BE2C (cell line): ENCODE measurements at regions not wholly inside any gene's neighbourhood (a gene's known extent, or its start where the extent isn't known, plus 50 kb on each side); places are given as distances from the start of the nearest gene placed in this dataset.

ENCODE experiments used
- DNase-seq: peaks from one replicate; pipeline ENCODE4 v3.0.0-alpha.2; 2020
- H3K27me3 ChIP-seq: fragments of 250-450 bp; sonication (Bioruptor Pico); 2 replicates; pipeline ENCODE4 v1.5.1; 2020; ENCODE audit warnings: mild to moderate bottlenecking
- H3K36me3 ChIP-seq: fragments of 250-450 bp; sonication (Bioruptor Pico); 2 replicates; pipeline ENCODE4 v1.5.1; 2020; ENCODE audit warnings: mild to moderate bottlenecking
- H3K4me1 ChIP-seq: fragments of 250-450 bp; sonication (Bioruptor Pico); 2 replicates; pipeline ENCODE4 v1.5.1; 2020
- H3K4me3 ChIP-seq: 2 replicates; pipeline ENCODE4 v1.5.1; 2011; ENCODE audit warnings: low read depth, low read length
- H3K9me3 ChIP-seq: fragments of 250-450 bp; sonication (Bioruptor Pico); 2 replicates; pipeline ENCODE4 v1.5.1; 2020
- TF ChIP-seq, protein P1 (sequence below): IDR thresholded peaks from 2 replicates; pipeline ENCODE4 v1.5.1; 2012; ENCODE audit warnings: mild to moderate bottlenecking, low read depth, low read length

DNA sequence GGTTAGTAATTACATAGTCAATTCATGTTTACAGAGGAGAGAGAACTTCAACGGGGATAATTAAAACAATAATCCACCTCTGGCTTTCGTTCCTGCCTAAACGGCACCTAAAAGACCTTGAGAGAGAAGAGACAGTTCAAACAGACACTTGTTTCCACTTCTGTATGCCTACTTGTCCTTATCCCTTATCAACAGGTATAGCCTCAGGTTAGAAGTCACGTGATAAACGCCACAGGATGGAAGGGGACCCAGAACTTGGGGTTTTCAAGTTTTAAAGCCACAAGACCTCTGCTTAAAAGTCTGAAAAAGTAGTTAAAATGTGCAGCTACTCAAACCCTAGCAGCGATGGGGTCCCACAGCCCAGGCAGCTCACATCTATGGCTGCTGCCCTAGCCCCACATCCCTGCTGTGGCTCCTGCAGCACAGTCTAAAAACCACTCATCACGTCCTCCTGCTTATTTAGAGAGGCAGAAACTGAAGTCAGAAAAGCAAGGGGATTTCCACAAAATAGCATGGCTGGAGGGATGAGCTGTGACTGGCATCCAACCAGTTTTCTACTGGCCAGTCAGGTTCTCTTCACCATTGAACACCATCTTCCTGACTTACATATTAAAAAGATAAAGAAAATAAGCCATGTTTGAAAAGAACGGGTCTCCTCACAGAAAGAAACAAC is 51.2 kb upstream of the SEC16B start:
- no peaks in the 10 kb centered on the region for H3K36me3 ChIP-seq
- DNase-seq = no peak
- TF ChIP-seq, protein P1, sequence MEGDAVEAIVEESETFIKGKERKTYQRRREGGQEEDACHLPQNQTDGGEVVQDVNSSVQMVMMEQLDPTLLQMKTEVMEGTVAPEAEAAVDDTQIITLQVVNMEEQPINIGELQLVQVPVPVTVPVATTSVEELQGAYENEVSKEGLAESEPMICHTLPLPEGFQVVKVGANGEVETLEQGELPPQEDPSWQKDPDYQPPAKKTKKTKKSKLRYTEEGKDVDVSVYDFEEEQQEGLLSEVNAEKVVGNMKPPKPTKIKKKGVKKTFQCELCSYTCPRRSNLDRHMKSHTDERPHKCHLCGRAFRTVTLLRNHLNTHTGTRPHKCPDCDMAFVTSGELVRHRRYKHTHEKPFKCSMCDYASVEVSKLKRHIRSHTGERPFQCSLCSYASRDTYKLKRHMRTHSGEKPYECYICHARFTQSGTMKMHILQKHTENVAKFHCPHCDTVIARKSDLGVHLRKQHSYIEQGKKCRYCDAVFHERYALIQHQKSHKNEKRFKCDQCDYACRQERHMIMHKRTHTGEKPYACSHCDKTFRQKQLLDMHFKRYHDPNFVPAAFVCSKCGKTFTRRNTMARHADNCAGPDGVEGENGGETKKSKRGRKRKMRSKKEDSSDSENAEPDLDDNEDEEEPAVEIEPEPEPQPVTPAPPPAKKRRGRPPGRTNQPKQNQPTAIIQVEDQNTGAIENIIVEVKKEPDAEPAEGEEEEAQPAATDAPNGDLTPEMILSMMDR = no peak
- no peak overlapping the region for H3K4me3 ChIP-seq
- H3K27me3 ChIP-seq = no peaks in the 10 kb centered on the region
- H3K9me3 ChIP-seq = no peaks in the 10 kb centered on the region
- no peaks in the 10 kb centered on the region for H3K4me1 ChIP-seq

- no peaks in the 10 kb centered on the region for H3K4me1 ChIP-seq
- no peak for DNase-seq
- TF ChIP-seq, protein P1 = no peak
- no peaks in the 10 kb centered on the region for H3K36me3 ChIP-seq
- no peaks in the 10 kb centered on the region for H3K9me3 ChIP-seq
- H3K4me3 ChIP-seq = no peak overlapping the region
- H3K27me3 ChIP-seq = no peaks in the 10 kb centered on the region
Observed at GRCh38 chr1:178021950-178022349, 52.1 kb upstream of the SEC16B start.

- TF ChIP-seq, protein P1 = no peak
- no peaks in the 10 kb centered on the region for H3K36me3 ChIP-seq
- H3K4me1 ChIP-seq = no peaks in the 10 kb centered on the region
- H3K27me3 ChIP-seq = no peaks in the 10 kb centered on the region
- no peaks in the 10 kb centered on the region for H3K9me3 ChIP-seq
- no peak for DNase-seq
- no peak overlapping the region for H3K4me3 ChIP-seq
Observed at GRCh38 chr1:178023181-178023618, 53.3 kb upstream of the SEC16B start.

- Histone ChIP-seq H3K9me3 (no peaks in the 10 kb centered on the region), H3K4me1 (no peaks in the 10 kb centered on the region)
Observed at GRCh38 chr1:178024504-178024903, 54.6 kb upstream of the SEC16B start.

DNA sequence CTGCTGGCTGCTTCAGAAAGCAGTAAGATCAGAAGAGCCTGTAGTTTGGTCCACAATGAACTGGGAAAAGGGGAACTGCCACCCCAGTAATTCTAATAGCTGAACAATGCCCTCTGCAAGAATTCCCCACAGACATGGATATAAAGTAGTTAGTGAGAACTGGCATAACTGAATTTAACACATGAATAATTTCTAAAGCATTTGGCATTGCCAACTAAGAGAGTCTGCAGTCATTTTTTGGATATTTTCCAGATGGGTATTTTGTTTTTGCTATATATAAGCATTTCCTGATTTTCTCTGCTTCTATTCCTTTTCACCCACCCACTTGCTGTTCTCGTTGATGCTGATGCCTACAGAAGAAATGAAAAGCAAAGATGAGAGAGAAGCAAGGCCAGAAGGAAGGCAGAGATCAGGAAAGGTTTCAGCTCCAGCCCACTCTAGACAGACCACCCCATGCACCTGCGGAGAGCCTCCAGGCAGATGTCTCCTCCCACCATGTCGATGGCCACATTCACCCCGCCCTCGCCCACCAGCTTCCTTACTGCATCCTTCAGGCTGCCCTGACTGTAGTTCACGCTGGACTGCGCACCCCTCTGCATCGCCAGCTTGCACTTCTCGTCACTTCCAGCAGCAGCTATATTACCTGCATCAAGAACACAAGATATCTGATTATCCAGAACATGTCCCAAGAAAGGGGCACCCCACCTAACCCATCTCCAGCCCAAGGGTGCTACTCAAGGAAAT is 55.9 kb upstream of the SEC16B start:
- no peaks in the 10 kb centered on the region for H3K4me1 ChIP-seq
- no peaks in the 10 kb centered on the region for H3K27me3 ChIP-seq
- no peaks in the 10 kb centered on the region for H3K9me3 ChIP-seq
- no peak overlapping the region for H3K4me3 ChIP-seq
- TF ChIP-seq, protein P1 = no peak
- no peaks in the 10 kb centered on the region for H3K36me3 ChIP-seq
- DNase-seq = no peak

More at GRCh38 chr1:178024504-178024903, 54.6 kb upstream of the SEC16B start:
- no peak for DNase-seq
- Histone ChIP-seq H3K4me3 (no peak overlapping the region), H3K27me3 (no peaks in the 10 kb centered on the region), H3K36me3 (no peaks in the 10 kb centered on the region)
- TF ChIP-seq, protein P1 = no peak
